ENCODE measurements at regions not wholly inside any gene's neighbourhood (a gene's known extent, or its start where the extent isn't known, plus 50 kb on each side); places are given as distances from the start of the nearest gene placed in this dataset.

DNA sequence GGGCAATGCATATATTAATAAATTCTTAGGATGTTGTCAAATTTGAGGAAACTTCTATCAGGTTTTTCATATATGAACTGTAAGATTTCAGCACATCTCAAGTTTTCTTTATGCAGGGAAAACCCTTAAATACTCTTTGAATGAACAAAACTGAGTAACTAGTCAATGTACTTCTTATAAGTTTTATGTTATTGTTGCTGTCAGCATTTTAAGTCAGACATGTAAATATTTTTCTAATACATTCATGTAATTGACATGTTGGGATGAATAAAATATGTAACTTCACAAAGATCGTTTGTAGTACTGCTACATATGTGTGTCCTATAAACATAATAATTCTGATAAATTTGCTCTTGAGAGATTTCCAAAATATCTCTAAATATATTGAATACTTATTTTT lies 109.6 kb downstream of the BMP4 start:
- Histone ChIP-seq H2BK15ac (ENCODE audit: low read depth, low read length) (no peak overlapping the region), H3K23me2 (ENCODE audit: insufficient read length, low read depth, low read length, poor library complexity, severe bottlenecking) (no peaks in the 10 kb centered on the region), H3K14ac (ENCODE audit: insufficient read depth, low read length) (no peak overlapping the region), H2AK5ac (ENCODE audit: insufficient read length, low read length) (no peak overlapping the region), H4K20me1 (ENCODE audit: control insufficient read depth, insufficient read depth, insufficient read length) (no peaks in the 10 kb centered on the region), H3T11ph (ENCODE audit: low read length) (no peak overlapping the region), H3K4ac (ENCODE audit: low read depth, low read length) (no peak overlapping the region), H3K79me1 (ENCODE audit: insufficient read depth, low read depth, low read length, poor library complexity, severe bottlenecking) (no peaks in the 10 kb centered on the region), H4K8ac (replicated peaks; ENCODE audit: insufficient read length, low read depth, low read length) (no peak overlapping the region), H2BK5ac (ENCODE audit: insufficient read length, low read length) (no peak overlapping the region), H3K56ac (ENCODE audit: insufficient read length, low read depth, low read length) (no peak overlapping the region), H2BK20ac (ENCODE audit: low read depth, low read length, poor library complexity, severe bottlenecking) (no peak overlapping the region), H2AFZ (ENCODE audit: low read length) (no peak overlapping the region), H3K18ac (ENCODE audit: insufficient read length, low read depth, low read length) (no peak overlapping the region), H3K4me2 (ENCODE audit: insufficient read depth, insufficient read length, low read length) (no peak overlapping the region), H2BK120ac (ENCODE audit: low read depth, low read length, poor library complexity, severe bottlenecking) (no peak overlapping the region), H3K9ac (ENCODE audit: extremely low read depth, insufficient read length, low read length) (no peak overlapping the region), H3K79me2 (ENCODE audit: insufficient read depth, low read length) (no peaks in the 10 kb centered on the region), H3K23ac (ENCODE audit: insufficient read length, low read depth, low read length) (no peak overlapping the region), H4K5ac (ENCODE audit: insufficient read length, low read depth, low read length) (no peak overlapping the region), H3K4me1 (ENCODE audit: insufficient read depth, low read length) (no peaks in the 10 kb centered on the region; the same call in 1 of the 2 replicates), H3K27me3 (ENCODE audit: insufficient read depth, low read length) (no peaks in the 10 kb centered on the region), H3K27ac (ENCODE audit: insufficient read length, low read depth, low read length) (no peak overlapping the region), H4K91ac (ENCODE audit: insufficient read length, low read depth, low read length) (no peak overlapping the region), H2BK12ac (ENCODE audit: insufficient read length, low read depth, low read length) (no peak overlapping the region), H3K9me3 (ENCODE audit: control insufficient read depth, low read depth, low read length) (no peaks in the 10 kb centered on the region)
- peaks cover 9 to 12% of the 10 kb centered on the region in 2 experiments for H3K4me1 Mint-ChIP-seq
- TF ChIP-seq, protein P1, sequence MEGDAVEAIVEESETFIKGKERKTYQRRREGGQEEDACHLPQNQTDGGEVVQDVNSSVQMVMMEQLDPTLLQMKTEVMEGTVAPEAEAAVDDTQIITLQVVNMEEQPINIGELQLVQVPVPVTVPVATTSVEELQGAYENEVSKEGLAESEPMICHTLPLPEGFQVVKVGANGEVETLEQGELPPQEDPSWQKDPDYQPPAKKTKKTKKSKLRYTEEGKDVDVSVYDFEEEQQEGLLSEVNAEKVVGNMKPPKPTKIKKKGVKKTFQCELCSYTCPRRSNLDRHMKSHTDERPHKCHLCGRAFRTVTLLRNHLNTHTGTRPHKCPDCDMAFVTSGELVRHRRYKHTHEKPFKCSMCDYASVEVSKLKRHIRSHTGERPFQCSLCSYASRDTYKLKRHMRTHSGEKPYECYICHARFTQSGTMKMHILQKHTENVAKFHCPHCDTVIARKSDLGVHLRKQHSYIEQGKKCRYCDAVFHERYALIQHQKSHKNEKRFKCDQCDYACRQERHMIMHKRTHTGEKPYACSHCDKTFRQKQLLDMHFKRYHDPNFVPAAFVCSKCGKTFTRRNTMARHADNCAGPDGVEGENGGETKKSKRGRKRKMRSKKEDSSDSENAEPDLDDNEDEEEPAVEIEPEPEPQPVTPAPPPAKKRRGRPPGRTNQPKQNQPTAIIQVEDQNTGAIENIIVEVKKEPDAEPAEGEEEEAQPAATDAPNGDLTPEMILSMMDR (conservative IDR thresholded peaks at IDR 0.05): no peak
- no peak overlapping the region for H3K4me3 Mint-ChIP-seq
- no peak for DNase-seq
- no peaks in the 10 kb centered on the region for H3K27me3 Mint-ChIP-seq (ENCODE audit: low read depth)
- no peaks in the 10 kb centered on the region for H3K36me3 Mint-ChIP-seq (ENCODE audit: insufficient read depth in 1 of 3, low read depth in 3 of 3)
- WGBS (ENCODE audit: extremely low coverage, insufficient read length, low lambda C conversion rate): no CpG with 5 or more reads among the region's 1 CpG
- H3K9me3 Mint-ChIP-seq: no peaks in the 10 kb centered on the region
- no peak overlapping the region for H3K27ac Mint-ChIP-seq
